ENCODE measurements at regions not wholly inside any gene's neighbourhood (a gene's known extent, or its start where the extent isn't known, plus 50 kb on each side); places are given as distances from the start of the nearest gene placed in this dataset.

- TF ChIP-seq POLR2A (IDR thresholded peaks at IDR 0.05; ENCODE audit: borderline replicate concordance, extremely low read depth, insufficient read depth, insufficient read length) (no peak), POLR2AphosphoS5 (IDR thresholded peaks at IDR 0.05; ENCODE audit: low read depth, low read length) (no peak), ELF1 (IDR thresholded peaks at IDR 0.05; ENCODE audit: borderline replicate concordance, low read depth) (no peak), CEBPB (IDR thresholded peaks at IDR 0.05; ENCODE audit: low read depth) (no peak), SP1 (IDR thresholded peaks at IDR 0.05; ENCODE audit: low read depth) (no peak), EZH2 (IDR thresholded peaks at IDR 0.05) (no peak), REST (IDR thresholded peaks at IDR 0.05; ENCODE audit: low read depth) (no peak), ZNF274 (IDR thresholded peaks at IDR 0.05; ENCODE audit: low read depth, low read length) (no peak), MAX (IDR thresholded peaks at IDR 0.05) (no peak), JUND (IDR thresholded peaks at IDR 0.05) (no peak), ZFX (IDR thresholded peaks at IDR 0.05) (no peak)
- TF ChIP-seq, protein P1, sequence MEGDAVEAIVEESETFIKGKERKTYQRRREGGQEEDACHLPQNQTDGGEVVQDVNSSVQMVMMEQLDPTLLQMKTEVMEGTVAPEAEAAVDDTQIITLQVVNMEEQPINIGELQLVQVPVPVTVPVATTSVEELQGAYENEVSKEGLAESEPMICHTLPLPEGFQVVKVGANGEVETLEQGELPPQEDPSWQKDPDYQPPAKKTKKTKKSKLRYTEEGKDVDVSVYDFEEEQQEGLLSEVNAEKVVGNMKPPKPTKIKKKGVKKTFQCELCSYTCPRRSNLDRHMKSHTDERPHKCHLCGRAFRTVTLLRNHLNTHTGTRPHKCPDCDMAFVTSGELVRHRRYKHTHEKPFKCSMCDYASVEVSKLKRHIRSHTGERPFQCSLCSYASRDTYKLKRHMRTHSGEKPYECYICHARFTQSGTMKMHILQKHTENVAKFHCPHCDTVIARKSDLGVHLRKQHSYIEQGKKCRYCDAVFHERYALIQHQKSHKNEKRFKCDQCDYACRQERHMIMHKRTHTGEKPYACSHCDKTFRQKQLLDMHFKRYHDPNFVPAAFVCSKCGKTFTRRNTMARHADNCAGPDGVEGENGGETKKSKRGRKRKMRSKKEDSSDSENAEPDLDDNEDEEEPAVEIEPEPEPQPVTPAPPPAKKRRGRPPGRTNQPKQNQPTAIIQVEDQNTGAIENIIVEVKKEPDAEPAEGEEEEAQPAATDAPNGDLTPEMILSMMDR (IDR thresholded peaks at IDR 0.05 in 2 of 3, conservative IDR thresholded peaks at IDR 0.05 in 1 of 3; ENCODE audit: borderline replicate concordance in 1 of 3, insufficient read depth in 1 of 3, low read depth in 2 of 3, low read length in 2 of 3), result peak; percentile 81 to 97 (median 86)
Observed at GRCh38 chr3:150303768-150304167, 104.3 kb upstream of the TSC22D2 start.

Data from HCT116 (cell line).